ENCODE measurements at regions not wholly inside any gene's neighbourhood (a gene's known extent, or its start where the extent isn't known, plus 50 kb on each side); places are given as distances from the start of the nearest gene placed in this dataset.

GRCh38 chr5:67337751-67338150, 141.2 kb upstream of the CD180 start:
- CTCF ChIA-PET (ENCODE audit: partially characterized antibody): no interaction called here
- no peak for DNase-seq
- POLR2A ChIA-PET (ENCODE audit: partially characterized antibody): no interaction called here
- Mint-ChIP-seq H3K27me3 (peaks cover 11 to 24% of the 10 kb centered on the region in 2 donors), H3K4me1 (no peaks in the 10 kb centered on the region), H3K4me3 (no peak overlapping the region), H3K27ac (no peak overlapping the region), H3K9me3 (peaks cover 0 to 3% (median 0%) of the 10 kb centered on the region in 8 donors), H3K36me3 (no peaks in the 10 kb centered on the region)
- H3K36me3 ChIP-seq (ENCODE audit: insufficient read depth, low read length): no peaks in the 10 kb centered on the region
- peaks cover 5% of the 10 kb centered on the region for H3K27me3 ChIP-seq (ENCODE audit: insufficient read depth, low read length)
- intact Hi-C loops (cut with micrococcal nuclease): no loop called here
- H3K9me3 ChIP-seq (ENCODE audit: control insufficient read depth in 1 of 2, low read length in 2 of 2): no peaks in the 10 kb centered on the region
- H3K4me1 ChIP-seq (ENCODE audit: insufficient read depth, low read length): no peaks in the 10 kb centered on the region
- H3K4me3 ChIP-seq (ENCODE audit: low read length in 2 of 2): no peak overlapping the region
- H3K27ac ChIP-seq (ENCODE audit: low read depth, low read length): no peak overlapping the region

GRCh38 chr5:67335426-67335825, 138.8 kb upstream of the CD180 start:
- Mint-ChIP-seq H3K4me3 (no peak overlapping the region), H3K4me1 (no peaks in the 10 kb centered on the region), H3K36me3 (peaks cover 0 to 3% of the 10 kb centered on the region in 2 donors), H3K9me3 (peaks cover 0 to 7% (median under 1%) of the 10 kb centered on the region in 8 donors), H3K27ac (no peak overlapping the region), H3K27me3 (peaks cover 9 to 10% of the 10 kb centered on the region in 2 donors)
- ChIA-PET CTCF (ENCODE audit: partially characterized antibody) (no interaction called here), POLR2A (ENCODE audit: partially characterized antibody) (no interaction called here)
- Histone ChIP-seq H3K4me1 (ENCODE audit: insufficient read depth, low read length) (no peaks in the 10 kb centered on the region), H3K27ac (ENCODE audit: low read depth, low read length) (no peak overlapping the region), H3K27me3 (ENCODE audit: insufficient read depth, low read length) (peaks cover 5% of the 10 kb centered on the region), H3K4me3 (ENCODE audit: low read length in 2 of 2) (no peak overlapping the region), H3K36me3 (ENCODE audit: insufficient read depth, low read length) (no peaks in the 10 kb centered on the region), H3K9me3 (ENCODE audit: control insufficient read depth in 1 of 2, low read length in 2 of 2) (no peaks in the 10 kb centered on the region)
- intact Hi-C loops (cut with micrococcal nuclease): no loop called here
- no peak for DNase-seq

GRCh38 chr5:67334373-67334772, 137.8 kb upstream of the CD180 start:
- ChIA-PET CTCF (ENCODE audit: partially characterized antibody) (no interaction called here), POLR2A (ENCODE audit: partially characterized antibody) (no interaction called here)
- Mint-ChIP-seq H3K27ac (no peak overlapping the region), H3K4me3 (no peak overlapping the region), H3K9me3 (peaks cover 0 to 7% (median under 1%) of the 10 kb centered on the region in 8 donors), H3K4me1 (no peaks in the 10 kb centered on the region), H3K36me3 (peaks cover 0 to 3% of the 10 kb centered on the region in 2 donors), H3K27me3 (peaks cover 2 to 5% of the 10 kb centered on the region in 2 donors)
- Histone ChIP-seq H3K9me3 (ENCODE audit: control insufficient read depth in 1 of 2, low read length in 2 of 2) (no peaks in the 10 kb centered on the region), H3K4me1 (ENCODE audit: insufficient read depth, low read length) (no peaks in the 10 kb centered on the region), H3K27ac (ENCODE audit: low read depth, low read length) (no peak overlapping the region), H3K27me3 (ENCODE audit: insufficient read depth, low read length) (peaks cover 3% of the 10 kb centered on the region), H3K36me3 (ENCODE audit: insufficient read depth, low read length) (no peaks in the 10 kb centered on the region), H3K4me3 (ENCODE audit: low read length in 2 of 2) (no peak overlapping the region)
- intact Hi-C loops (cut with micrococcal nuclease): no loop called here
- DNase-seq: no peak

GRCh38 chr5:67333171-67333570, 136.6 kb upstream of the CD180 start:
- H3K36me3 ChIP-seq (ENCODE audit: insufficient read depth, low read length): no peaks in the 10 kb centered on the region
- Mint-ChIP-seq H3K9me3 (peaks cover 0 to 7% (median under 1%) of the 10 kb centered on the region in 8 donors), H3K4me1 (no peaks in the 10 kb centered on the region), H3K27me3 (peaks cover 2% of the 10 kb centered on the region in 2 donors), H3K36me3 (peaks cover 0 to 3% of the 10 kb centered on the region in 2 donors), H3K4me3 (no peak overlapping the region), H3K27ac (no peak overlapping the region)
- ChIA-PET POLR2A (ENCODE audit: partially characterized antibody) (no interaction called here), CTCF (ENCODE audit: partially characterized antibody) (no interaction called here)
- intact Hi-C loops (cut with micrococcal nuclease): no loop called here
- H3K9me3 ChIP-seq (ENCODE audit: control insufficient read depth in 1 of 2, low read length in 2 of 2): no peaks in the 10 kb centered on the region
- H3K27ac ChIP-seq (ENCODE audit: low read depth, low read length): no peak overlapping the region
- DNase-seq: no peak
- no peaks in the 10 kb centered on the region for H3K4me1 ChIP-seq (ENCODE audit: insufficient read depth, low read length)
- H3K27me3 ChIP-seq (ENCODE audit: insufficient read depth, low read length): no peaks in the 10 kb centered on the region
- no peak overlapping the region for H3K4me3 ChIP-seq (ENCODE audit: low read length in 2 of 2)

- Histone ChIP-seq H3K27ac (ENCODE audit: low read depth, low read length) (no peak overlapping the region), H3K27me3 (ENCODE audit: insufficient read depth, low read length) (no peaks in the 10 kb centered on the region), H3K4me1 (ENCODE audit: insufficient read depth, low read length) (no peaks in the 10 kb centered on the region), H3K9me3 (ENCODE audit: control insufficient read depth in 1 of 2, low read length in 2 of 2) (no peaks in the 10 kb centered on the region), H3K4me3 (ENCODE audit: low read length in 2 of 2) (no peak overlapping the region), H3K36me3 (ENCODE audit: insufficient read depth, low read length) (no peaks in the 10 kb centered on the region)
- DNase-seq: no peak
- Mint-ChIP-seq H3K4me3 (no peak overlapping the region), H3K27ac (no peak overlapping the region), H3K4me1 (no peaks in the 10 kb centered on the region), H3K36me3 (peaks cover 0 to 3% of the 10 kb centered on the region in 2 donors), H3K27me3 (peaks cover 0 to 2% of the 10 kb centered on the region in 2 donors), H3K9me3 (peaks cover 0 to 7% (median under 1%) of the 10 kb centered on the region in 8 donors)
- POLR2A ChIA-PET (ENCODE audit: partially characterized antibody): no interaction called here
- intact Hi-C loops (cut with micrococcal nuclease): no loop called here
- CTCF ChIA-PET (ENCODE audit: partially characterized antibody): no interaction called here
Measured at GRCh38 chr5:67331296-67331925, 134.8 kb upstream of the CD180 start.

GRCh38 chr5:67319935-67320725, 123.5 kb upstream of the CD180 start:
- H3K27ac Mint-ChIP-seq: no peak overlapping the region
- Histone ChIP-seq H3K27ac (ENCODE audit: low read depth, low read length) (no peak overlapping the region), H3K27me3 (ENCODE audit: insufficient read depth, low read length) (no peaks in the 10 kb centered on the region), H3K36me3 (ENCODE audit: insufficient read depth, low read length) (no peaks in the 10 kb centered on the region), H3K4me3 (ENCODE audit: low read length in 2 of 2) (no peak overlapping the region), H3K4me1 (ENCODE audit: insufficient read depth, low read length) (no peaks in the 10 kb centered on the region), H3K9me3 (ENCODE audit: control insufficient read depth in 1 of 2, low read length in 2 of 2) (no peaks in the 10 kb centered on the region)
- no peaks in the 10 kb centered on the region for H3K27me3 Mint-ChIP-seq
- ChIA-PET CTCF (ENCODE audit: partially characterized antibody) (no interaction called here), POLR2A (ENCODE audit: partially characterized antibody) (interaction anchor here (1.1 kb wide), 1 partner anchor 153 kb away, joined by 3 read pairs; no protein-coding TSS in a partner anchor)
- no peak overlapping the region for H3K4me3 Mint-ChIP-seq
- H3K9me3 Mint-ChIP-seq: peaks cover 0 to 1% (median 0%) of the 10 kb centered on the region in 8 donors
- DNase-seq: no peak
- H3K4me1 Mint-ChIP-seq: peaks cover 0 to 5% (median 2%) of the 10 kb centered on the region in 4 donors
- intact Hi-C loops (cut with micrococcal nuclease): no loop called here
- H3K36me3 Mint-ChIP-seq: no peaks in the 10 kb centered on the region

- H3K27me3 Mint-ChIP-seq: no peaks in the 10 kb centered on the region
- no peak for DNase-seq
- no peak overlapping the region for H3K27ac ChIP-seq (ENCODE audit: low read depth, low read length)
- no peaks in the 10 kb centered on the region for H3K9me3 ChIP-seq (ENCODE audit: control insufficient read depth in 1 of 2, low read length in 2 of 2)
- intact Hi-C loops (cut with micrococcal nuclease): no loop called here
- no peak overlapping the region for H3K4me3 Mint-ChIP-seq
- no peaks in the 10 kb centered on the region for H3K36me3 ChIP-seq (ENCODE audit: insufficient read depth, low read length)
- CTCF ChIA-PET (ENCODE audit: partially characterized antibody): interaction anchor here (1.3 kb wide), 1 partner anchor 13 kb away, joined by 3 read pairs; no protein-coding TSS in a partner anchor
- H3K4me3 ChIP-seq (ENCODE audit: low read length in 2 of 2): no peak overlapping the region
- no peaks in the 10 kb centered on the region for H3K4me1 ChIP-seq (ENCODE audit: insufficient read depth, low read length)
- no peaks in the 10 kb centered on the region for H3K27me3 ChIP-seq (ENCODE audit: insufficient read depth, low read length)
- no peaks in the 10 kb centered on the region for H3K36me3 Mint-ChIP-seq
- no peak overlapping the region for H3K27ac Mint-ChIP-seq
- H3K9me3 Mint-ChIP-seq: peaks cover 0 to 5% (median 0%) of the 10 kb centered on the region in 8 donors
- POLR2A ChIA-PET (ENCODE audit: partially characterized antibody): no interaction called here
- peaks cover 0 to 5% (median 2%) of the 10 kb centered on the region in 4 donors for H3K4me1 Mint-ChIP-seq
Measured at GRCh38 chr5:67318746-67319145, 122.1 kb upstream of the CD180 start.
